ENCODE measurements at regions not wholly inside any gene's neighbourhood (a gene's known extent, or its start where the extent isn't known, plus 50 kb on each side); places are given as distances from the start of the nearest gene placed in this dataset.

DNA sequence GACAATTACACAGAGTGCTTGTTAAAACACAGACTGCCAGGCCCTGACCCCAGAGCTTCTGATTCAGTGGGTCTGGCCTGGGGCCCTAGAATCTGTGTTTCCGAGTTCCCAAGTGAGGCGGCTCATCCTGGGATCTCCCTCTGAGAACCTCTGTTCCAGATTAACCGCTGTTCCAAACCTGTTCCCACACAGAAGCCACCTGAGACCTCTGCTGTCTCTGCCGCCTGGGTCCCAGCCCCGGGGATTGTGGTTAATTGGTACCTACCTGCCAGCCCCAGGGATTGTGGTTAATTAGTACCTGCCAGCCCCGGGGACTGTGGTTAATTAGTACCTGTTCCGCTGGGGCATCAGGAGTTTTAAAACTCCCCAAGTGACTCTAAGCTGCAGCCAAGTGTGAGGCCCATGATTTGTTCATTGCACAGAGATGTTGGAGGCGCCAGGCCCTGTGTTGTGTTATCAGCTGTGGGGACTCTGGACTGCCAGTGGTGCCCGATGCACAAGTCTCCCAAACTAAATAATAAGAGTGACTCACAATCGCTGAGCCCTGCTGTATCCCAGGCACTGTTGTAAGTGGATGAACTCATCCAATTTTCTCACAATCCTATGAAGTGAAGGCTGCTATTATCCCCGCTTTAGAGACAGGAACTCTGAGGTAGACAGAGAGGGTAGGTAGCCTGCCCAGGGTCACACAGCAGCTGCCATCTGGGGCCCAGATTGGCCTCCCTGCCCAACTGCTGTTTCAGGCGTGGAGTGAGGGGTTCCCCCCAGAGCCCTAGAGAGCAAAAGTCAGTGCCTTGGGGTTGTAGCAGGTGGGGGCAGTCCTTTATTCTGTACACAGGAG lies 219.7 kb downstream of the IRF8 start:
- no peak for TF ChIP-seq POLR2A (IDR thresholded peaks at IDR 0.05; ENCODE audit: extremely low read depth, insufficient read length)
- TF ChIP-seq, protein P1, sequence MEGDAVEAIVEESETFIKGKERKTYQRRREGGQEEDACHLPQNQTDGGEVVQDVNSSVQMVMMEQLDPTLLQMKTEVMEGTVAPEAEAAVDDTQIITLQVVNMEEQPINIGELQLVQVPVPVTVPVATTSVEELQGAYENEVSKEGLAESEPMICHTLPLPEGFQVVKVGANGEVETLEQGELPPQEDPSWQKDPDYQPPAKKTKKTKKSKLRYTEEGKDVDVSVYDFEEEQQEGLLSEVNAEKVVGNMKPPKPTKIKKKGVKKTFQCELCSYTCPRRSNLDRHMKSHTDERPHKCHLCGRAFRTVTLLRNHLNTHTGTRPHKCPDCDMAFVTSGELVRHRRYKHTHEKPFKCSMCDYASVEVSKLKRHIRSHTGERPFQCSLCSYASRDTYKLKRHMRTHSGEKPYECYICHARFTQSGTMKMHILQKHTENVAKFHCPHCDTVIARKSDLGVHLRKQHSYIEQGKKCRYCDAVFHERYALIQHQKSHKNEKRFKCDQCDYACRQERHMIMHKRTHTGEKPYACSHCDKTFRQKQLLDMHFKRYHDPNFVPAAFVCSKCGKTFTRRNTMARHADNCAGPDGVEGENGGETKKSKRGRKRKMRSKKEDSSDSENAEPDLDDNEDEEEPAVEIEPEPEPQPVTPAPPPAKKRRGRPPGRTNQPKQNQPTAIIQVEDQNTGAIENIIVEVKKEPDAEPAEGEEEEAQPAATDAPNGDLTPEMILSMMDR (IDR thresholded peaks at IDR 0.05; ENCODE audit: low read depth, low read length) = no peak
- no peak for TF ChIP-seq MYC (IDR thresholded peaks at IDR 0.05; ENCODE audit: low read depth, low read length)
